H9 (cell line): ENCODE measurements at regions not wholly inside any gene's neighbourhood (a gene's known extent, or its start where the extent isn't known, plus 50 kb on each side); places are given as distances from the start of the nearest gene placed in this dataset.

ENCODE experiments used
- DNase-seq: peaks from one replicate; pipeline ENCODE4 v3.0.0-alpha.2; 2017
- H2AFZ ChIP-seq: one replicate; pipeline ENCODE4 v1.6.1; 2013; ENCODE audit warnings: mild to moderate bottlenecking, low read length, control low read depth, moderate library complexity
- H2AK5ac ChIP-seq: 2 replicates; pipeline ENCODE4 v1.6.1; 2013; ENCODE audit warnings: low read length, control low read depth, mixed read lengths; ENCODE audit not compliant: insufficient read length
- H2BK120ac ChIP-seq: one replicate; pipeline ENCODE4 v1.6.1; 2013; ENCODE audit warnings: low read depth, mild to moderate bottlenecking, low read length, control low read depth, inconsistent platforms; ENCODE audit not compliant: poor library complexity, severe bottlenecking
- H2BK12ac ChIP-seq: 2 replicates; pipeline ENCODE4 v1.6.1; 2013; ENCODE audit warnings: low read length, control low read depth, mixed read lengths, low read depth; ENCODE audit not compliant: insufficient read length
- H2BK15ac ChIP-seq: 2 replicates; pipeline ENCODE4 v1.6.1; 2013; ENCODE audit warnings: low read depth, low read length, control low read depth
- H2BK20ac ChIP-seq: one replicate; pipeline ENCODE4 v1.6.1; 2013; ENCODE audit warnings: low read depth, mild to moderate bottlenecking, low read length, control low read depth, inconsistent platforms; ENCODE audit not compliant: poor library complexity, severe bottlenecking
- H2BK5ac ChIP-seq: 2 replicates; pipeline ENCODE4 v1.6.1; 2013; ENCODE audit warnings: low read length, control low read depth, mixed read lengths; ENCODE audit not compliant: insufficient read length
- H3K14ac ChIP-seq: 2 replicates; pipeline ENCODE4 v1.6.1; 2013; ENCODE audit warnings: low read length, control low read depth; ENCODE audit not compliant: insufficient read depth
- H3K18ac ChIP-seq: 2 replicates; pipeline ENCODE4 v1.6.1; 2013; ENCODE audit warnings: low read depth, mild to moderate bottlenecking, mixed read lengths, low read length, control low read depth; ENCODE audit not compliant: insufficient read length
- H3K23ac ChIP-seq: 2 replicates; pipeline ENCODE4 v1.6.1; 2013; ENCODE audit warnings: low read length, control low read depth, mixed read lengths, low read depth; ENCODE audit not compliant: insufficient read length
- H3K23me2 ChIP-seq: 2 replicates; pipeline ENCODE4 v1.6.1; 2013; ENCODE audit warnings: low read depth, mild to moderate bottlenecking, mixed read lengths, low read length, control low read depth; ENCODE audit not compliant: insufficient read length, poor library complexity, severe bottlenecking
- H3K27ac ChIP-seq: 2 replicates; pipeline ENCODE4 v1.5.1; 2013; ENCODE audit warnings: low read length, control low read depth, mixed read lengths, low read depth; ENCODE audit not compliant: insufficient read length
- H3K27me3 ChIP-seq: 2 replicates; pipeline ENCODE4 v1.6.1; 2013; ENCODE audit warnings: low read length, control low read depth, inconsistent platforms; ENCODE audit not compliant: insufficient read depth
- H3K4ac ChIP-seq: 2 replicates; pipeline ENCODE4 v1.6.1; 2013; ENCODE audit warnings: low read depth, mild to moderate bottlenecking, control low read depth, inconsistent platforms, low read length, moderate library complexity
- H3K4me1 ChIP-seq: 2 replicates; pipeline ENCODE4 v1.6.1; 2013; ENCODE audit warnings: low read length, control low read depth, inconsistent platforms; ENCODE audit not compliant: insufficient read depth
- H3K4me2 ChIP-seq: 2 replicates; pipeline ENCODE4 v1.6.1; 2013; ENCODE audit warnings: low read length, control low read depth, mixed read lengths; ENCODE audit not compliant: insufficient read length, insufficient read depth
- H3K56ac ChIP-seq: 2 replicates; pipeline ENCODE4 v1.6.1; 2013; ENCODE audit warnings: low read depth, mild to moderate bottlenecking, mixed read lengths, low read length, control low read depth; ENCODE audit not compliant: insufficient read length
- H3K79me1 ChIP-seq: 2 replicates; pipeline ENCODE4 v1.6.1; 2013; ENCODE audit warnings: low read depth, mild to moderate bottlenecking, moderate library complexity, low read length, control low read depth, inconsistent platforms; ENCODE audit not compliant: insufficient read depth, poor library complexity, severe bottlenecking
- H3K79me2 ChIP-seq: 2 replicates; pipeline ENCODE4 v1.6.1; 2013; ENCODE audit warnings: low read length, control low read depth, inconsistent platforms; ENCODE audit not compliant: insufficient read depth
- H3K9ac ChIP-seq: 2 replicates; pipeline ENCODE4 v1.6.1; 2013; ENCODE audit warnings: low read length, control low read depth, mixed read lengths; ENCODE audit not compliant: insufficient read length; ENCODE audit errors: extremely low read depth
- H3K9me3 ChIP-seq: one replicate; pipeline ENCODE4 v1.6.1; 2013; ENCODE audit warnings: low read depth, low read length, inconsistent platforms; ENCODE audit not compliant: control insufficient read depth
- H3T11ph ChIP-seq: one replicate; pipeline ENCODE4 v1.6.1; 2013; ENCODE audit warnings: mild to moderate bottlenecking, low read length, control low read depth, inconsistent platforms
- H4K20me1 ChIP-seq: one replicate; pipeline ENCODE4 v1.6.1; 2013; ENCODE audit not compliant: control insufficient read depth, insufficient read length, insufficient read depth
- H4K5ac ChIP-seq: 2 replicates; pipeline ENCODE4 v1.6.1; 2013; ENCODE audit warnings: low read depth, mild to moderate bottlenecking, mixed read lengths, low read length, control low read depth; ENCODE audit not compliant: insufficient read length
- H4K8ac ChIP-seq: replicated peaks from 2 replicates; pipeline ENCODE4 v1.6.1; 2013; ENCODE audit warnings: low read length, control low read depth, mixed read lengths, low read depth; ENCODE audit not compliant: insufficient read length
- H4K91ac ChIP-seq: 2 replicates; pipeline ENCODE4 v1.6.1; 2013; ENCODE audit warnings: low read depth, mild to moderate bottlenecking, moderate library complexity, mixed read lengths, low read length, control low read depth; ENCODE audit not compliant: insufficient read length
- H3K27ac Mint-ChIP-seq, 3 experiments: 2 replicates in 2 of 3; 3 replicates in 1 of 3; pipeline ENCODE4 v1.8.0; 2020 to 2021; ENCODE audit warnings: mixed read lengths in 3 of 3, mild to moderate bottlenecking in 1 of 3, moderate library complexity in 1 of 3
- H3K27me3 Mint-ChIP-seq: 2 replicates; pipeline ENCODE4 v1.8.0; 2021; ENCODE audit warnings: low read depth, mild to moderate bottlenecking, moderate library complexity, mixed read lengths
- H3K36me3 Mint-ChIP-seq, 3 experiments: 2 replicates in 2 of 3; 3 replicates in 1 of 3; pipeline ENCODE4 v1.8.0; 2020 to 2021; ENCODE audit warnings: low read depth in 3 of 3, mixed read lengths in 3 of 3; ENCODE audit not compliant: insufficient read depth in 1 of 3
- H3K4me1 Mint-ChIP-seq, 2 experiments: 2 replicates each; pipeline ENCODE4 v1.8.0; 2020; ENCODE audit warnings: mixed read lengths in 2 of 2
- H3K4me3 Mint-ChIP-seq, 2 experiments: 2 replicates in 1 of 2; 3 replicates in 1 of 2; pipeline ENCODE4 v1.8.0; 2020 to 2021; ENCODE audit warnings: mild to moderate bottlenecking in 2 of 2, mixed read lengths in 2 of 2, moderate library complexity in 1 of 2
- H3K9me3 Mint-ChIP-seq, 2 experiments: 2 replicates in 1 of 2; 3 replicates in 1 of 2; pipeline ENCODE4 v1.8.0; 2020; ENCODE audit warnings: mild to moderate bottlenecking in 2 of 2, mixed read lengths in 2 of 2, moderate library complexity in 1 of 2
- CTCF ChIP-seq: fragments of 200-600 bp; sonication (generic); conservative IDR thresholded peaks from 3 replicates; pipeline ENCODE4 v1.8.0; 2021; ENCODE audit warnings: antibody characterized with exemption, mild to moderate bottlenecking
- WGBS: extraction: QIAGEN DNeasy Blood & Tissue Kit; methylation state at CpG from one replicate; pipeline ENCODE4 v1.1.7; 2013; ENCODE audit warnings: missing lambda C conversion rate, low lambda C conversion rate, mixed read lengths; ENCODE audit not compliant: insufficient read length; ENCODE audit errors: extremely low coverage; 5-methylcytosine and 5-hydroxymethylcytosine counted together

GRCh38 chr16:86881861-86882273, 303.5 kb downstream of the FOXL1 start:
- no peak overlapping the region for H3K27ac Mint-ChIP-seq
- H3K79me2 ChIP-seq = no peaks in the 10 kb centered on the region
- no peak overlapping the region for H3K14ac ChIP-seq
- no peak overlapping the region for H3K4ac ChIP-seq
- peaks cover 7% of the 10 kb centered on the region for H3K27me3 Mint-ChIP-seq
- DNase-seq = no peak
- no peak overlapping the region for H3K27ac ChIP-seq
- no peak overlapping the region for H3K56ac ChIP-seq
- no peaks in the 10 kb centered on the region for H3K9me3 ChIP-seq
- no peaks in the 10 kb centered on the region for H3K79me1 ChIP-seq
- no peak overlapping the region for H3T11ph ChIP-seq
- H2BK5ac ChIP-seq = no peak overlapping the region
- no peak overlapping the region for H3K4me3 Mint-ChIP-seq
- H2BK20ac ChIP-seq = no peak overlapping the region
- no peaks in the 10 kb centered on the region for H3K23me2 ChIP-seq
- H3K9ac ChIP-seq = no peak overlapping the region
- H2AFZ ChIP-seq = no peak overlapping the region
- H2BK120ac ChIP-seq = no peak overlapping the region
- H4K91ac ChIP-seq = no peak overlapping the region
- no peaks in the 10 kb centered on the region for H3K27me3 ChIP-seq
- no peaks in the 10 kb centered on the region for H3K36me3 Mint-ChIP-seq
- no peak overlapping the region for H4K8ac ChIP-seq
- WGBS = no CpG with 5 or more reads among the region's 15 CpGs
- H3K23ac ChIP-seq = no peak overlapping the region
- no peaks in the 10 kb centered on the region for H4K20me1 ChIP-seq
- H2BK12ac ChIP-seq = no peak overlapping the region
- H3K9me3 Mint-ChIP-seq = no peaks in the 10 kb centered on the region; a peak in 1 of 5 replicates
- peaks cover 9 to 18% of the 10 kb centered on the region in 2 experiments for H3K4me1 Mint-ChIP-seq
- no peak for TF ChIP-seq CTCF
- H4K5ac ChIP-seq = no peak overlapping the region
- no peak overlapping the region for H3K18ac ChIP-seq
- no peak overlapping the region for H2AK5ac ChIP-seq
- H3K4me2 ChIP-seq = no peak overlapping the region
- H3K4me1 ChIP-seq = no peaks in the 10 kb centered on the region; the same call in 1 of the 2 replicates
- no peak overlapping the region for H2BK15ac ChIP-seq
